DMS114 treated with DMSO at 0.1 percent for 48 hours (cell line): ENCODE measurements at regions not wholly inside any gene's neighbourhood (a gene's known extent, or its start where the extent isn't known, plus 50 kb on each side); places are given as distances from the start of the nearest gene placed in this dataset.
"Not testable (repeated sequence)": the region's sequence is repeated elsewhere in the genome, so short reads cannot be mapped to it uniquely, and the experiment has no call there.

Experiments
- DNase-seq: peaks from one replicate; lab custom pipeline; 2025; ENCODE audit not compliant: unreplicated experiment; lab: John Stamatoyannopoulos, UW

GRCh38 chr5:82714732-82715131 is 362.5 kb downstream of the TMEM167A start:
- DNase-seq, result not testable (repeated sequence)

- no peak for DNase-seq
Observed at GRCh38 chr5:82713811-82714210, 363.4 kb downstream of the TMEM167A start.

- no peak for DNase-seq
Observed at GRCh38 chr5:82707741-82708140, 369.5 kb downstream of the TMEM167A start.

GRCh38 chr5:82704381-82704780 is 372.8 kb downstream of the TMEM167A start:
- DNase-seq, result no peak

GRCh38 chr5:82702046-82702445 is 375.1 kb downstream of the TMEM167A start:
- no peak for DNase-seq

- DNase-seq, result no peak
Observed at GRCh38 chr5:82699737-82700136, 377.5 kb downstream of the TMEM167A start.

GRCh38 chr5:82698026-82698425 is 379.2 kb downstream of the TMEM167A start:
- no peak for DNase-seq

- no peak for DNase-seq
Observed at GRCh38 chr5:82694711-82695285, 382.4 kb downstream of the TMEM167A start.

GRCh38 chr5:82692826-82693225 is 384.4 kb downstream of the TMEM167A start:
- no peak for DNase-seq

GRCh38 chr5:82684659-82685058 is 392.5 kb downstream of the TMEM167A start:
- no peak for DNase-seq

GRCh38 chr5:82684165-82684564 is 393.0 kb downstream of the TMEM167A start:
- DNase-seq, result no peak

GRCh38 chr5:82679660-82680059 is 397.5 kb downstream of the TMEM167A start:
- DNase-seq, result no peak

- no peak for DNase-seq
Observed at GRCh38 chr5:82676661-82677060, 398.5 kb upstream of the RPS23 start.

GRCh38 chr5:82674671-82675070 is 396.5 kb upstream of the RPS23 start:
- no peak for DNase-seq

- no peak for DNase-seq
Observed at GRCh38 chr5:82673057-82673809, 395.1 kb upstream of the RPS23 start.

GRCh38 chr5:82670692-82671091 is 392.5 kb upstream of the RPS23 start:
- no peak for DNase-seq

- DNase-seq, result no peak
Observed at GRCh38 chr5:82669720-82670119, 391.6 kb upstream of the RPS23 start.

- no peak for DNase-seq
Observed at GRCh38 chr5:82666312-82666711, 388.2 kb upstream of the RPS23 start.

- DNase-seq, result no peak
Observed at GRCh38 chr5:82664732-82665131, 386.6 kb upstream of the RPS23 start.

GRCh38 chr5:82663225-82663624 is 385.1 kb upstream of the RPS23 start:
- no peak for DNase-seq

- DNase-seq, result no peak
Observed at GRCh38 chr5:82662340-82662739, 384.2 kb upstream of the RPS23 start.

GRCh38 chr5:82661933-82662332 is 383.8 kb upstream of the RPS23 start:
- no peak for DNase-seq

- no peak for DNase-seq
Observed at GRCh38 chr5:82661462-82661861, 383.3 kb upstream of the RPS23 start.
